Kasumi-1 (cell line): ENCODE measurements at regions not wholly inside any gene's neighbourhood (a gene's known extent, or its start where the extent isn't known, plus 50 kb on each side); places are given as distances from the start of the nearest gene placed in this dataset.
A peak's percentile ranks its signal among the peaks of the same experiment; 100 is the strongest.

Experiments used
- DNase-seq, 2 experiments: peaks; one replicate each; lab custom pipeline; 2025; lab: John Stamatoyannopoulos, UW

DNA sequence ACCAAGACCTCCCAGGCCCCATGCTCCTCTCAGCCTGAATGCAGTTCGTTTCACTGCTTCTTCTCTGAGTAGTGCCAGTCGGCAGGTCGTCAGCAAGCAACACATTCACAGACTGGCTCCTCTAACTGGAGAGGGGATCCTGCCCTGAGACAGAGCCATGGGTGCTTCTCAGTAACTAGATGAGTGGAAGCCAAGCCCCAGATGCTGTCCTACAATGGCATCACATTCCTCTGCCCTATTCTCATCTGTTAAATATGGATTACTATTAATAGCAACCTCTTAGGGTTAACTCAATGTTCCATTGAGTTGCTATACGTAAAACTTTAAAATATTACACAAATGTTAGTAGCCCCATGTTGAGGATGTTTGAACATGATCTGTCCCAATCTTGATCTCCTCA, 84.2 kb upstream of the S1PR1 start:
- DNase-seq: no peak

GRCh38 chr1:101151286-101151685, 85.5 kb upstream of the S1PR1 start:
- no peak for DNase-seq

GRCh38 chr1:101150670-101151069, 86.1 kb upstream of the S1PR1 start:
- DNase-seq: no peak

DNA sequence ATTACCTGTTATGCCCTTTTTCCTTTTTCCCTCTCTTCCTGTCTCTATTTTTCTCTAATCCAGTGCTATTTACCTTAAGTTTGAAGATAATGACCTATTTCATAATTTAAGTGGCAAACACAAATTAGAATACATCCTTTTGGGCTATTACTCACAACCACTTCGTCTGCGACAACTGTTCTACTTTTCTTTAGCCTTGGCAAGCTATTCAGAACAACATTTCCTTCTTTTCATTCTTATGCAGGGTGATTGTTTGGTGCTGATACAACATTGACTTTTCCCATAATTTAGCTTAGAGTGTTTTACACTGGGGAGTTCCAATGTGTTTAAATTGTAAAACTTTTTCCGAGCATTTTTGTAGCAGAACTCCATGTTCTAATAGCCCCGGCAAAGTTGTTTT, 86.6 kb upstream of the S1PR1 start:
- DNase-seq: no peak

- DNase-seq: no peak
These were observed 87.8 kb upstream of the S1PR1 start for GRCh38 chr1:101148980-101149379.

- no peak for DNase-seq
These were observed 89.4 kb upstream of the S1PR1 start for GRCh38 chr1:101147381-101147780.

- no peak for DNase-seq
These were observed 91.4 kb upstream of the S1PR1 start for GRCh38 chr1:101145449-101145820.

DNA sequence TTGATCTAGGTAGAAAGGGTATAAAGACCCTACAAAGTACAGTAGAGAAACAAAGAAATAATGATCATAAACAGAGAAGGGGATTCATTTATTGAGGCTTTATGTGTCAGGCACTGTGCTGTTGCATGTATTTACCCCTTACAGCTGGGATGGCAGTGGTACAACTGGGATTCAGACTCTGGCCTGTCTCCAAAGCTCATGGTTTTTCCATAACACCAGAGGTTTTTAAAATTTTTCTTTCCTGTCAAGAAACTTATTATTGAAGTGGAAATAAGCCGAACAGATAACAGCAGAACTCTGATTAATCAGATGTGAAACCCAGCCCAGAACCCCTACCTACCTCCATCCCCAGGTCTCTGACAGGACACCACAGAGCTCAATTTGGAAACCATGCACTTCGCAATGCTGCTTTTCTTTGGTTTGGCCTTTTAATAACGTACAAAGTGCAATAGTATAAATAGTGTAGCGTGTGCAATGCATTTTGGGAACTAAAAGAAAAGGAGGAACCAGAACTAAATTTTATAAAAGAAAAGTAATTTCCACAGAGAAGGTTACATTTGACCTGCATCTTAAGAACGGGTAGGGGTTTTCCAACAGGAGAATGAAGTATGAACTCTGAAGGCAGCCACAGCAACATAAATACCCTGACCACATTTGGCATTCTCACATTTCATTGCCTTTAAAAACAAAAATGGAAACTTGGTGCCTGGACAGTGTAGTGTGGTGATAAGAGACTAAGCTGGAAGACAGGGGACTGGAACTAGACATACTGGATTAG, 92.0 kb upstream of the S1PR1 start:
- DNase-seq: no peak

DNA sequence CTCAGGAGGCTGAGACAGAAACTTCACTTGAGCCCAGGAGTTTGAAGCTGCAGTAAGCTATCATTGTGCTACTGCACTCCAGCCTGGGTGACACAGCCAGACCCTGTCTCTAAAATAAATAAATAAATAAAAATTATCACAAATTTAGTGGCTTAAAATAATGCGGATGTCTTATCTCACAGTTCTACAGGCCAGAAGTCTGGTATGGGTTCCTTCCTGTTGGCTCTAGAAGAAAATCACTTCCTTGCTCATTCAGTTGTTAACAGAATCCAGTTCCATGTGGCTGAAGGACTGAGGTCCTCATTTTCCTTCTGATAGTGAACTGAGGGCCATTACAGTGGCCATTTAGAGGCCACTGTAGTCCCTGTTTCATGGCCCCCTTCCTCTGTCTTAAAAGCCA, 94.6 kb upstream of the S1PR1 start:
- DNase-seq: no peak

DNA sequence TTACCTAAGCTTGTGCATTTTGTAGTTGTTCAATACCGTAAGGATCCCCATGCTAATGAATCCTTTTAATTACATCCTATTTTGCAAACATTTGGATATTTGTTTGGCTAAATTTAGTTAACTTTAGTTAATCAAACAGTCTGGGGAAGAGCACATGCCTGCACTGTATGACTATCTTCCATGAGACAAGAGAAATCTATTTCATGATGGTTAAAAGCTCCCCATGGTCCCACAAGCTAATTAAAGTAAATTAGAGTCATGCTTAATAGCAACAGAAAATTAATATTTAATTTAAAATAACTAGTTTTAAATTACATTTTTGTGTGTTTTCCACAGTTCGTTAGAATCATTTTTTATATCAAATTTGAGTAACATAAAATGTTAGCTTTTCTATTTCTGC, 95.4 kb upstream of the S1PR1 start:
- DNase-seq: no peak

DNA sequence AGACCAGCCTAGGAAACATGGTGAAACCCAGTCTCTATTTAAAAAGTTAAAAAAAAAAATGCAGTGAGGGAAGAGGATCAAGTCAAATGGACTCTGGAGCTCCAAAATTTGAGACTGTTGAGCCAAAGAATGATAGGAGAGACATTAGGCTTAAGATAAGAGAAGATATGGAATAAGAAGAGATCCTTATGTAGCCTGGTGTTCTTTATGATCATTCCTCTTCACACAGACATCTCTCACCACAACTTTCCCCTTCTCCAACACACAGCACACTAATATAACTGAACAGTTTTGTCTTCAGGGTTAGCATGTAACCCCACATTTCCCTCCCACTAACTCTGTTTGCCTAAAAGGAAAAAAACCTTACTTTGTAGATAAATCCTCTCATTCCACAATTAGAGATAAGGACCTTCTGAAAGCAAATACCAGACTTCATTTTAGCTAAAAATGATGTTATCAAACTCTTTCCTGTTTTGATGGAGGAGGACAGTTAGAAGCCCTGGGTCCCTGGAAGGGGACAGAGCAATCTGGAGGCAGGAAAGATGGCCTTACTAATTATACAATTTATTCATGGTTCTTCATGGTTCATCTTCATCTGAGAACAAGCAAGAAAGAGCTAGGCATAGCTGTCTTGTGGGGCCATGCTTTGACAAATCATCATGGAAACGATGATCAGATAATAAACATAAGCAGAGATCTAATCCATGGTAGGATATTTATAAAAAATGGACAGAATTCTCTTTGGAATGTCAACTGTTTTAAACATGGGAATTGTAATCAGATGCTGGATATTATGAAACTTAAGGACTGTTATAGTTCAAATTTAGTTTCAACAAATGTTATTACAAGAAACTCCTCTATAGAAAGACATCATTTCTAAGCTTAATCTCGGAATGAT, 96.7 kb upstream of the S1PR1 start:
- DNase-seq: no peak

- no peak for DNase-seq
These were observed 97.7 kb upstream of the S1PR1 start for GRCh38 chr1:101139130-101139529.

DNA sequence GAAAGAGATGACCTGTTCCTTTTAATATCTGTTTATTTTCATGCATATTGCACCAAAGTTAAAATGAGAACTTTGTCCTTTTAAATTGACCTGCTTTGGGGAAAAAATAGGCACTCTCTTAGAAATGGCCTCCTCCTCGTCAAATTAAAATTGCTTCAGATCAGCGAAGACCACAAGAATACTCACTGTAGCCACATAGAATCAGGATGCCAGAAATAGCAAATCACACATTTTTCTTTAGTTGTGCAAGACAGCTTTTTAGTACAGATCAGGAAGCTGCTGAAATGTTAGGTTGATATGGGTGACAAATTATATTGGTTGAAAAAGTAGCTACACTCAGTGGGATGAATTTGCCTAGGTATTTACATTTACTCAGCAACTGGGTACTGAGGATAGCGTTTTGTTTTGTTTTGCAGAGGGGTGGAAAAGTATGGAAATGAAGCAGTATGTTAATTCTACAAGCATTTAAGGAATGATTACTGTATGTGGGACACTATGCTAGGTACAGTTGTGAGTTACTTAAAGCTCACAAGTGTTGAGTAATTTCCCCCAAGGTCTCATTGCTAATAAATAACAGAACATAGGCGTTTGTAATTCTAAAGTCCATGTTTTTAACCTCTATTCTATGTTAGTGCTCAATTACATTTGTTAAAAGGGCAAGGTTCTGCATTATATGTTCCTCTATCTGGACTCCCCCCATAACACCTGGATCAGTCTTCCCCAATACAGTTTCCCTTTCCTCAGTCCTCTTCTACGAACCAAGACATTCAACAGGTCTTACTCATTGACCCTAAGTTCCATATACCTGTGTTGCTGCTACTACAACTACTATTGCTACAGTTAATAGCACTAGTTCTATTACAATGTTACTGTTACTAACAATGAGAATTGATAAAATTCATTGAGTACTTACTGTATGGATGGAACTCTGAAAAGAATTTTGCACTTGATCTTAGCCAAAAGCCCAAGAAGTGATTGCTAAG, 99.4 kb upstream of the S1PR1 start:
- peak; percentile 67 to 68 for DNase-seq

DNA sequence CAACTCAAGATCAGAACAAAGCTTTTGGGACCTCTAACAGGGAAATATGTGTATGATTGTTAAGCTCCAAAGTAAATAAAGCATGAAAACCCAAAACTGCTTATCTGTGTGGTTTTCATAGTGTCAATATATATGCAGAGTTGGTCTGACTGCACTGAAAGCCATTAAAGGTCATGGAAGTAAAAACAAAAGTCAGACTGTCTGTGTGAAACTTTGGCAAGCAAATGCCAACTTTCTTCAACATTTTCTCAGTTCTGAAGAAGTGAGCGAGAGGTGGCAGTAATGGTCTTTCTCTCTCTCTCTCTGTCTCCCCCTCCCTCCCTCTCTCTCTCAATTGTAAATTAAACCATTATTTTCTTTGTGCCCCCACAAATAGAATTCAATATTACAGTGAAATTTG, 100.1 kb upstream of the S1PR1 start:
- peak; percentile 13 for DNase-seq

DNA sequence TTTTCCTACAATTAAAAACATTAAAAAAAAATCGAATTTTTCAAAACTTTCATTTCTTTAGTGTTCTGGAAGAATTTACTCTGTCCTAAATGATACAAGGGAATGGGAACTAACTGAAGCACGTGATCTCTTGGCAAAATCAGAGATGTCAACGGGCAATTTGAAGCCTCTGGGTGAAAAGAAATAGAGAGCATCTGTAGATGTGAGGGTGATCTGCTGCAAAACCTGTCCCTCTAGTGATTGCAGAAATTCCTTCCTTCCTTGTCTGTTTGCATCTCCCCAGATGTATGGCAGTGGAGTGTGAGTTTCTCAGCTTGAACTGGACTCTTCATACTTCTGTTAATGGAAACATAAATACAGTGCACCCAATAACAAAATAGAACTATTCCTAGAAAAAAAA, 100.5 kb upstream of the S1PR1 start:
- DNase-seq: peak in 1 of 2 experiments; percentile 21

DNA sequence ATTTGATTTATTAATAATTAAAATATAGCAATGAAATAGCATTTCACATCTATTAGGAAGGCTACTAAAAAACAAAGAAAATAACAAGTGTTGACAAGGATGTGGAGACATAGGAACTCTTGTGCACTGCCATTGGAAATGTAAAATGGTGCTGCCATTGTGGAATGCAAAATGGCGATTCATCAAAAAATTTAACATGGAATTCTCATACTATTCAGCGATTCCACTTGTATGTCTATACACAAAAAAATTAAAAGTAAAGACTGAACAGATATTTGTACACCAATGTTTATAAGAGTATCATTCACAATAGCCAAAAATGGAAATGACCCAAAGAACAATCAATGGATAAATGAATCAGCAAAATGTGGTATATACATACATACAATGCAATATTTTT, 101.3 kb upstream of the S1PR1 start:
- no peak for DNase-seq

DNA sequence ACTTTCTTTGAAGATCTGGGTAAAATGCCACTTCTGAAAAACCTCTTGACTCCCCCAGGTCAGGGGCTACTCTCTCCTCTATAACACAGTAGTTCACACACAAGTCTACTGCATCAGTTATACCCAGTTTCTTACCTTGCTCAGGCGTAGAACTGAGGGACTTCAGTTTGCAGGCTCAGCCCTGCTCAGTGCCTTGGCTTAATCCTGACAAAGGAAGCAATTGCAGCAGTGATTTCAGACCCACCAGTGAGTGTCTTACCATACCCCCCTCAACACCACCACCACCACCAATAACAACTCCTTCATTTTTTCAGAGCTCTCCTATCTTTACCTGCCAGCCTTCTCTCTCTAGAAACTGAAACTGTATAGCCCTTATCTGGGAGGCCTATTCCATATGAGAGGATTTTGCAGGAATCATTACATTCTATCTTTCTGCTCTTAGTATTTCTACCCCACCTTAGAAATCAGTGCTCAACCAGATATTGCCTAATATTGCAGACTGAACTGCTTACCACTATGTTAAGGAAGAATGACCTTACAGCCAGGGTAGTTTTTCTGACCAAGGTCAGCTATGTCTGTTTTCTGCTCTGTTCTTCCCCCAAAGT, 105.5 kb upstream of the S1PR1 start:
- DNase-seq: no peak

GRCh38 chr1:101130673-101131072, 105.1 kb upstream of the DPH5 start:
- DNase-seq: no peak

- DNase-seq: no peak
These were observed 103.3 kb upstream of the DPH5 start for GRCh38 chr1:101128846-101129245.

GRCh38 chr1:101128211-101128727, 102.7 kb upstream of the DPH5 start:
- DNase-seq: peak; percentile 73 to 80

GRCh38 chr1:101124405-101124804, 98.8 kb upstream of the DPH5 start:
- no peak for DNase-seq
